ENCODE measurements at regions not wholly inside any gene's neighbourhood (a gene's known extent, or its start where the extent isn't known, plus 50 kb on each side); places are given as distances from the start of the nearest gene placed in this dataset.
"Not testable (repeated sequence)": the region's sequence is repeated elsewhere in the genome, so short reads cannot be mapped to it uniquely, and the experiment has no call there.

DNA sequence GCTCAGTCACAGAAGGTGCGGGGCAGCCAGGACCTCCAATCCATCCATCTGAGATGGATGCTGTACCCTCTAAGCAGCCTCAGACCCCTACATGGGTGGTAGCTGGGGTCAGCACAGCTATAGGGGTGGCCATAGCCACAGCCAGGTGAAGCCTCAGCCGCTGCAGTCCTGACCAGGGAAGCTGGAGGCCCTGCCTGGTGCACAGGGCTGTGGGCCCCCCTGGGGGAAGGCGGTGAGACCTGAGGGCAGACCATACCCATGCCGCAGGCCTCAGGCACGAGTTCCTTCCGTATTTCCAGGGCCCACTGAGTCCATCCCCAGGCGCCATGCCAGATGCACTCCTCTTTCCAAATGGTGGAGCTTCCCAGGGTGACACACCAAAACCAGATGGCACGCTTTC lies 96.6 kb upstream of the KDM7A start:
- Mint-ChIP-seq H3K27ac (ENCODE audit: unreplicated experiment) (no peak overlapping the region), H3K4me1 (ENCODE audit: low read depth, unreplicated experiment) (no peaks in the 10 kb centered on the region), H3K36me3 (ENCODE audit: unreplicated experiment) (no peaks in the 10 kb centered on the region), H3K27me3 (ENCODE audit: unreplicated experiment) (no peaks in the 10 kb centered on the region), H3K9me3 (ENCODE audit: unreplicated experiment) (peaks cover 2% of the 10 kb centered on the region), H3K4me3 (ENCODE audit: unreplicated experiment) (no peak overlapping the region)
- TF ChIP-seq, protein P1, sequence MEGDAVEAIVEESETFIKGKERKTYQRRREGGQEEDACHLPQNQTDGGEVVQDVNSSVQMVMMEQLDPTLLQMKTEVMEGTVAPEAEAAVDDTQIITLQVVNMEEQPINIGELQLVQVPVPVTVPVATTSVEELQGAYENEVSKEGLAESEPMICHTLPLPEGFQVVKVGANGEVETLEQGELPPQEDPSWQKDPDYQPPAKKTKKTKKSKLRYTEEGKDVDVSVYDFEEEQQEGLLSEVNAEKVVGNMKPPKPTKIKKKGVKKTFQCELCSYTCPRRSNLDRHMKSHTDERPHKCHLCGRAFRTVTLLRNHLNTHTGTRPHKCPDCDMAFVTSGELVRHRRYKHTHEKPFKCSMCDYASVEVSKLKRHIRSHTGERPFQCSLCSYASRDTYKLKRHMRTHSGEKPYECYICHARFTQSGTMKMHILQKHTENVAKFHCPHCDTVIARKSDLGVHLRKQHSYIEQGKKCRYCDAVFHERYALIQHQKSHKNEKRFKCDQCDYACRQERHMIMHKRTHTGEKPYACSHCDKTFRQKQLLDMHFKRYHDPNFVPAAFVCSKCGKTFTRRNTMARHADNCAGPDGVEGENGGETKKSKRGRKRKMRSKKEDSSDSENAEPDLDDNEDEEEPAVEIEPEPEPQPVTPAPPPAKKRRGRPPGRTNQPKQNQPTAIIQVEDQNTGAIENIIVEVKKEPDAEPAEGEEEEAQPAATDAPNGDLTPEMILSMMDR (IDR thresholded peaks at IDR 0.05; ENCODE audit: partially characterized antibody, unreplicated experiment) = no peak
- DNase-seq = no peak

DNA sequence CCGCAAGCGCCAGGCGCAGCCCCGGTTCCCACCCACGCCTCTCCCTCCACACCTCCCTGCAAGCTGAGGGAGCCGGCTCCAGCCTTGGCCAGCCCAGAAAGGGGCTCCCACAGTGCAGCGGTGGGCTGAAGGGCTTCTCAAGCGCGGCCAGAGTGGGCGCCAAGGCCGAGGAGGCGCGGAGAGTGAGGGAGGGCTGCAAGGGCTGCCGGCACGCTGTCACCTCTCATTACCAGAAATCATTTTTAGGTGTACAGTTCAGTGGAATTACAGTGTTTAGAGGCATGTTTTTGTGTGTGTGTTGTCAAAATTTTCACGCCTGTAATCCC lies 94.8 kb upstream of the KDM7A start:
- H3K36me3 Mint-ChIP-seq (ENCODE audit: unreplicated experiment); H3K4me3 Mint-ChIP-seq (ENCODE audit: unreplicated experiment); H3K9me3 Mint-ChIP-seq (ENCODE audit: unreplicated experiment); H3K27me3 Mint-ChIP-seq (ENCODE audit: unreplicated experiment); H3K27ac Mint-ChIP-seq (ENCODE audit: unreplicated experiment); DNase-seq; H3K4me1 Mint-ChIP-seq (ENCODE audit: low read depth, unreplicated experiment): not testable (repeated sequence)

DNA sequence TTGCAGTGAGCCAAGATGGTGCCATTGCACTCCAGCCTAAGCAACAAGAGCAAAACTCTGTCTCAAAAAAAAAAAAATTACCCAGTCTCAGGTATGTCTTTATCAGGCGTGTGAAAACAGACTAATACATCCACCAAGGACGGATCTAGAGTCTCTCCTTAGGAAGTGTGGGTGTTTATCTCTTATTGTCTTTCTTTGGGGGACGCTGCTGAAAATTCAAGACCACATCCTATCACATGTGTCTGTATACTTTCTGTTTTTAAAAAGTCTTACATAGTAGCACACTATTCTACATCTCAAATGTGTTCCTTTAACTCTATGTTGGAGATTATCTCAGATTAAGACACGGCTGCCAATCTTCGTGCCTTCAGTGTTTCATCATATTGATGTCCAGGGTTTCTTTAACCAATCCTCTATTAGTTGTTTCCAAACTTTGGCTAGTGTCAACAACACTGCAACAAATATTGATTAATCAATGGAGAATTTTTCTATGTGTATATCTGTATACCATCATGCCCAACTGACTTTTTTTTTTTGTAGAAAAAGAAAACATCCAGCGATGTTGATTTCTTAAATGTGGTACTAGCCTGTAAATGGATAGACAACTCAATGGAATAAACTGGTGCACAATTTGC lies 92.3 kb upstream of the KDM7A start:
- Mint-ChIP-seq H3K27ac (ENCODE audit: unreplicated experiment) (no peak overlapping the region), H3K4me3 (ENCODE audit: unreplicated experiment) (no peak overlapping the region), H3K4me1 (ENCODE audit: low read depth, unreplicated experiment) (no peaks in the 10 kb centered on the region), H3K9me3 (ENCODE audit: unreplicated experiment) (peaks cover 6% of the 10 kb centered on the region), H3K36me3 (ENCODE audit: unreplicated experiment) (peaks cover 4% of the 10 kb centered on the region), H3K27me3 (ENCODE audit: unreplicated experiment) (peaks cover 2% of the 10 kb centered on the region)
- TF ChIP-seq, protein P1 (IDR thresholded peaks at IDR 0.05; ENCODE audit: partially characterized antibody, unreplicated experiment) = no peak
- no peak for DNase-seq

DNA sequence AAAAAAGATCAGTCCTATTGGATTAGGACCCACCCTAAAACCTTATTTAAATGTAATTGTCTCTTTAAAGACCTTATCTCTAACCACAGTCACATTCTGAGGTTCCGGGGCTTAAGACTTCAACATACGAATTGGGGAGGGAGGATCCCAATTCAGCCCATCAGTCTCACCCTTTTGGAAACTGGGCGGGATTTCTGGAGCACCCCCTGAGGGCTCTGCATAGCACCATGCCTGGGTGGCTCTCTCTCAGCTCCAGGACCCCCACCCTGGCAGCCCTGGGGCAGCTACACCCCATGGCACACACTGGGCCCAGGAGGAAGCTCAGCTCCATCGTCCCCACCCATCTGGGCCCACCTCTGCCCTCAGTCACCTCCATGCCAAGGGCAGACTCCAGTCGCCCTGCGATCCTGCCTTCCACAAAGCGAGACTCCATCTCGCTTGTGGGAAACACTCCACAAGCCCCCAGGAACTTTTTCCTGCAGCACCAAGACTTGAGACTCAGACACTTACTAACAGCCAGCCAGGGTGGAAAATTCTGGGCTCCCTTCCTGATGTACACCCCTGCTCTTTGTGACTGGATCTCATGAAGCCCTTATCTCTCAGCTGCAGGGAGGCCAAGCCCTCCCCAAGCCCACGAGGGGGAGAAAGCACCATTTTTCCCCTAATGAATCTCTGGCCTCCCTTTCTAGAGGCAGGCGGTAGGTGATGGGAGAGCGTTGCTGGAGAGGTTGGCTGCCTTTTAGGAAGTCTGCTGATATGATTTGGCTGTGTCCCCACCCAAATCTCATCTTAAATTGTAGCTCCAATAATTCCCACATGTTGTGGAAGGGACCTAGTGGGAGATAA lies 90.8 kb upstream of the KDM7A start:
- no peaks in the 10 kb centered on the region for H3K4me1 Mint-ChIP-seq (ENCODE audit: low read depth, unreplicated experiment)
- peaks cover 4% of the 10 kb centered on the region for H3K36me3 Mint-ChIP-seq (ENCODE audit: unreplicated experiment)
- no peak overlapping the region for H3K27ac Mint-ChIP-seq (ENCODE audit: unreplicated experiment)
- H3K27me3 Mint-ChIP-seq (ENCODE audit: unreplicated experiment) = peaks cover 2% of the 10 kb centered on the region
- H3K4me3 Mint-ChIP-seq (ENCODE audit: unreplicated experiment) = no peak overlapping the region
- no peak for DNase-seq
- TF ChIP-seq, protein P1 (IDR thresholded peaks at IDR 0.05; ENCODE audit: partially characterized antibody, unreplicated experiment) = no peak
- H3K9me3 Mint-ChIP-seq (ENCODE audit: unreplicated experiment) = peaks cover 5% of the 10 kb centered on the region

DNA sequence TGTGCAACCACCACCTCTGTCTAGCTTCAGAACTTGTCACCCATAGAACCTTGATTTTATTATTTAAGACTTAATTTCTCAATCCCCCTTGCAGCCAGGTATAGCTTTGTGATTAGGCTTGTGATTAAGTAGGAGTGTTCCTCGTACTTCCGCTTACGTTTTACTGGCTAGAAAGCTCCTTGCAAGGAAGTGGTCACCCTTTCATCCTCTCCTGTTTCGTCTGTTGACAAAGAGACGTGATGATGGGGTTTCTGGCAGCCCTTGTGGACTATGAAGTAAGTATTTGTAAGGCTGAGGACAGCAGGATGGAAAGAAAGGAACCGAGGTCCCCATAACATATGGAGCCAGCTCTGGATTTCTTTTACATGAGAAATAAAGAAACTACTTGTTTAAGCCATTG lies 86.5 kb upstream of the KDM7A start:
- peaks cover 9% of the 10 kb centered on the region for H3K9me3 Mint-ChIP-seq (ENCODE audit: unreplicated experiment)
- peaks cover 4% of the 10 kb centered on the region for H3K36me3 Mint-ChIP-seq (ENCODE audit: unreplicated experiment)
- no peaks in the 10 kb centered on the region for H3K4me1 Mint-ChIP-seq (ENCODE audit: low read depth, unreplicated experiment)
- H3K27ac Mint-ChIP-seq (ENCODE audit: unreplicated experiment) = no peak overlapping the region
- H3K27me3 Mint-ChIP-seq (ENCODE audit: unreplicated experiment) = peaks cover 4% of the 10 kb centered on the region
- no peak for DNase-seq
- no peak overlapping the region for H3K4me3 Mint-ChIP-seq (ENCODE audit: unreplicated experiment)
- TF ChIP-seq, protein P1 (IDR thresholded peaks at IDR 0.05; ENCODE audit: partially characterized antibody, unreplicated experiment) = no peak
